AG04449 (cell line): ENCODE measurements at regions not wholly inside any gene's neighbourhood (a gene's known extent, or its start where the extent isn't known, plus 50 kb on each side); places are given as distances from the start of the nearest gene placed in this dataset.

ENCODE experiments used
- CTCF ChIA-PET: fragments of 350-600 bp; formaldehyde crosslinking; extraction: SDS; loops from one replicate; lab custom pipeline; 2021; ENCODE audit warnings: antibody characterized with exemption; lab: Yijun Ruan, JAX
- POLR2A ChIA-PET: fragments of 400-600, 350-600 bp; formaldehyde crosslinking; extraction: SDS; loops from one replicate; lab custom pipeline; 2020; ENCODE audit warnings: antibody characterized with exemption, inconsistent platforms; lab: Yijun Ruan, JAX
- DNase-seq: peaks from one replicate; pipeline ENCODE4 v3.0.0-alpha.2; 2010; ENCODE audit warnings: low read depth, low spot score
- H3K4me3 ChIP-seq: 2 replicates; pipeline ENCODE4 v1.5.1; 2011; ENCODE audit warnings: low read depth, mild to moderate bottlenecking, control low read depth, low read length
- TF ChIP-seq, protein P1 (sequence below): IDR thresholded peaks from one replicate; pipeline ENCODE4 v1.5.1; 2011; ENCODE audit warnings: mild to moderate bottlenecking, moderate library complexity, low read length, control low read depth, inconsistent platforms; ENCODE audit not compliant: insufficient read depth; ENCODE audit errors: missing control alignments

DNA sequence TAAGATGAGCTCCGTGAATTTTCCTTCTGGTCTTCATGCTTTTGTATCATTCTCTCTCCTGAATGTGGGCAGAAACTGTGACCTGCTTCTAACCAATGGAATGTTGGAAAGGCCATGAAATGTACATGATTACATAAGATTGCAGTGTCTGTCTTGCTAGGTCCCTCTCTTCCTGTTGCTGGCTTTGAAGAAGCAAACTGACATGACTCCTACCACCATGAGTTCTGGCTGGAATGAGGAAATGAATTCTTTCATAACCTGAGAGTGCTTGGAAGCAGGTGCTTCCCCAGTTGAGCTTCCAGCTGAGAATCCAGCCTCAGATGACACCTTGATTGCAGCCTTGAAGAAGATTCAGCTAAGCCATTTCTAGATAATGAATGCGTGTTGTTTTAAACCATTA is 275.0 kb upstream of the MIR17HG start:
- ChIA-PET CTCF (no interaction called here), POLR2A (no interaction called here)
- no peak for DNase-seq
- TF ChIP-seq, protein P1, sequence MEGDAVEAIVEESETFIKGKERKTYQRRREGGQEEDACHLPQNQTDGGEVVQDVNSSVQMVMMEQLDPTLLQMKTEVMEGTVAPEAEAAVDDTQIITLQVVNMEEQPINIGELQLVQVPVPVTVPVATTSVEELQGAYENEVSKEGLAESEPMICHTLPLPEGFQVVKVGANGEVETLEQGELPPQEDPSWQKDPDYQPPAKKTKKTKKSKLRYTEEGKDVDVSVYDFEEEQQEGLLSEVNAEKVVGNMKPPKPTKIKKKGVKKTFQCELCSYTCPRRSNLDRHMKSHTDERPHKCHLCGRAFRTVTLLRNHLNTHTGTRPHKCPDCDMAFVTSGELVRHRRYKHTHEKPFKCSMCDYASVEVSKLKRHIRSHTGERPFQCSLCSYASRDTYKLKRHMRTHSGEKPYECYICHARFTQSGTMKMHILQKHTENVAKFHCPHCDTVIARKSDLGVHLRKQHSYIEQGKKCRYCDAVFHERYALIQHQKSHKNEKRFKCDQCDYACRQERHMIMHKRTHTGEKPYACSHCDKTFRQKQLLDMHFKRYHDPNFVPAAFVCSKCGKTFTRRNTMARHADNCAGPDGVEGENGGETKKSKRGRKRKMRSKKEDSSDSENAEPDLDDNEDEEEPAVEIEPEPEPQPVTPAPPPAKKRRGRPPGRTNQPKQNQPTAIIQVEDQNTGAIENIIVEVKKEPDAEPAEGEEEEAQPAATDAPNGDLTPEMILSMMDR = no peak
- H3K4me3 ChIP-seq = no peak overlapping the region

DNA sequence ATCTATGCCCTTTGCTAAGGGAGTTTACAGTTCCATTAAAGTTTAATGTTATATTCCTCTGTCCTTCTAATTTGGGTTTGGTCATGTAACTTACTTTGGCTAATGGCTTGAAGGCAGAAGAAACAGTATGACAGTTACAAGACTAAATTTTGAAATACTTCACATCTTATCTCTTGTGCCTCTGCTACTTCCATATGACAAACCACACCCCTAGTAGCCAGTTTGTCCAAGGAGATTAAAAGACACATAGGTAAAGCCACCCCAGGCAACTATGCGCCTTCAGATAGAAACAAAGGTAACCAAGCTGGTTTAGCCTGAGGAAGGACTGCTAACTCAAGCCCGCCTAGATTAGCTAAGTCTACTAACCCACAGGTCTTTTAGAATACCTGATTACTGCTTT is 273.4 kb upstream of the MIR17HG start:
- TF ChIP-seq, protein P1 = no peak
- ChIA-PET POLR2A (no interaction called here), CTCF (no interaction called here)
- DNase-seq = no peak
- H3K4me3 ChIP-seq = no peak overlapping the region

DNA sequence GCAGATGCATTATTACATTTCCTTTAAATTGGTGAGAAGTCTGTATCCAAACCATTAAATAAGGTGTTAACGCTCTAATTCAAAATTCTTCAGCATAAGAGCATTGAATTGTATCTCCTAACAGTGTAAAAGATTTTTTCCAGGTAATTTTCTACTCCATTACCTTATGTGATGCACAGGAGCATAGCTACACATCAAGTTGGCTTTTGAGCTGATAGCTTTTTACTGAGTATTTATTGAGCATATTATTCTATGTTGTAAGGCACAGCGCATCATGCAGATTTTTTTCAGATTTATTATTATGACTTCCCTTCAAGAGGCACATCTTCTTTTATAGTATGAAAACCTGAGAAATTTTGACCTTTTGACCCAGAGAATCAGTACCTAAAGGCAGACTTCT is 270.7 kb upstream of the MIR17HG start:
- no peak for DNase-seq
- no peak overlapping the region for H3K4me3 ChIP-seq
- CTCF ChIA-PET = interaction anchor here (1.4 to 1.8 kb wide), 3 partner anchors 81 to 108 kb away, joined by 3 to 11 read pairs (median 6); no protein-coding TSS in a partner anchor
- TF ChIP-seq, protein P1 = no peak
- POLR2A ChIA-PET = no interaction called here

DNA sequence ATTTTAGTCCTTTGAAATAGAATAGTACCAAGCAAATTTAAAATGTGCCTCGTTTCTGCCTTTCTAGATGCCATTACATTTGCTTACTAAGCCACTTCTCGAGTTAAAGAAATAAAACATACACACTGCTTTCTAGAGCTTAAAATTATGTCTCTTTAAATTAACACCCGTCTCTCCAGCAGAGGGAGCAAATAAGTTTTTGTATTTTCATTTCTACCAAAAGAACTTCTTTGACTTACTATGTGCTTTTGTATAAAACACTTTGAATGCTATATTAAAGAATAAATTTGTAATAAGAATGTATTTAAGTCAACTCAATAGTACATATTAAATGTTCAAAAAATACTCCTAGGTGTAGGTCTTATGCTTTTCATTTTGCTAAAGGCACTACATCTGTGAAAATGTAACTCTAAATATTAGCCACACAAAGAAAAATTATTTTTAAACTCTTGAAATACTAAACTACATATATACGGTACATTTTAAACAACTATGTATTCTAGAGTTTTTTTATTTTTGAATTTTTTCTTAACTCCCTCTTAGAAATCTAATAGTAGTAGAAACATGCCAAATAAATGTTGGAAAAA is 269.3 kb upstream of the MIR17HG start:
- TF ChIP-seq, protein P1 = no peak
- no peak for DNase-seq
- CTCF ChIA-PET = interaction anchor here (1.4 to 1.8 kb wide), 3 partner anchors 80 to 106 kb away, joined by 3 to 11 read pairs (median 6); no protein-coding TSS in a partner anchor
- H3K4me3 ChIP-seq = no peak overlapping the region
- POLR2A ChIA-PET = no interaction called here

DNA sequence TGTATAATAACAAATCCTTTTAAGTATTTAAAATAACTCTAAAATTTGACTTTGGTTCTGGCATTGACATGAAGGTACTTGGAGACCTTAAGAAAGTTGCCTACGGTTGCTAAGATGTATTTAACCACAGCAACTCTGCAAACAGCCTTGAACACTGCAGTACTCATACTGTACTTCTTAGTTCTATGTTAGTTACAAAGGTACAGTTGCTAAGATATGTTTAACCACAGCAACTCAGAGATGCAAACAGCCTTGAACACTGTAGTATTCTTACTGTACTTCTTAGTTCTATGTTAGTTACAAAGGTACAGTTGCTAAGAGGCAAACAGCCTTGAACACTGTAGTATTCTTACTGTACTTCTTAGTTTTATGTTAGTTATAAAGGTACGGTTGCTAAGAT is 268.3 kb upstream of the MIR17HG start:
- ChIA-PET CTCF (no interaction called here), POLR2A (no interaction called here)
- DNase-seq = no peak
- no peak overlapping the region for H3K4me3 ChIP-seq
- TF ChIP-seq, protein P1 = no peak

DNA sequence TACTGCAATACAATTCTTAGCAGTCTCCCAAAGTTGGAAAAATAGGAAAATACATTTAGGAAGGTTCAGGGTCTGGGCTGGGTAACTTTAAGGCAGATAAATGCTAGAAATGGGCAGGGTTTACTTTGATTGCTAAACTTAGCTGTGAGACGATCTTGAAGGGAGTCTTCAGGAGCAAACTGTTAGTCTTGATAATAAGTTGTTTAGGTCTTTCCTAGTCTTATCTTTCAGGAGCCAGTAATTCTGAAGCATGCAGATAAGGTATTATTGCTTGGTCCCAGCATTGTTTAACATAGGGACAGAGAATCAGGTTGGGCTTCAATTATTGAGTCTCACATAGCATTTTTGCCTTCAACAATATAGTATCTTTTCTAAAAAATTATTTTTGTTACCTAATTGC is 262.4 kb upstream of the MIR17HG start:
- no peak for DNase-seq
- no peak overlapping the region for H3K4me3 ChIP-seq
- ChIA-PET POLR2A (no interaction called here), CTCF (no interaction called here)
- TF ChIP-seq, protein P1 = no peak
